GM19452 (cell line): ENCODE measurements at regions not wholly inside any gene's neighbourhood (a gene's known extent, or its start where the extent isn't known, plus 50 kb on each side); places are given as distances from the start of the nearest gene placed in this dataset.
"Not testable (repeated sequence)": the region's sequence is repeated elsewhere in the genome, so short reads cannot be mapped to it uniquely, and the experiment has no call there.

Source experiments
- ATAC-seq: cut with Tn5 transposase; IDR thresholded peaks from one replicate; pipeline ENCODE4 v1.9.1; 2021; ENCODE audit not compliant: unreplicated experiment

DNA sequence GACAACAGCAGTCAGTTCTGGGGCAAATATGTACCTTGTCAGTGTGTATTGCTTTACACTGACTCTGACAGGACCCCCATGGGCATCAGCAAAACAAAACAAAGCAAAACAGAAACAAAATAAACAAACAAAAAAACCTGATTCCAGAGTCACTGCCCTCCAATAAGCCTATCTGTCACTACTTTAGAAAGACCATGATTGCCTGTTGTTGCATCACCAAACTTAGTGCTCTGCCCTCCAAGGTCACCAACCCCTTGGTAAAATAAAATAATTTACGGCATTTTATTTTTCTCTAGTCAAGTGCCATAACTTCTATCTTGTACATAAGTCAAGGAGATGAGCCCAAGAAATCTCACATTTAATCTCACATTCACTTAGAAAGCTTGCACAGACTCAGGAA is 120.9 kb upstream of the ADAMTS3 start:
- ATAC-seq = no peak

DNA sequence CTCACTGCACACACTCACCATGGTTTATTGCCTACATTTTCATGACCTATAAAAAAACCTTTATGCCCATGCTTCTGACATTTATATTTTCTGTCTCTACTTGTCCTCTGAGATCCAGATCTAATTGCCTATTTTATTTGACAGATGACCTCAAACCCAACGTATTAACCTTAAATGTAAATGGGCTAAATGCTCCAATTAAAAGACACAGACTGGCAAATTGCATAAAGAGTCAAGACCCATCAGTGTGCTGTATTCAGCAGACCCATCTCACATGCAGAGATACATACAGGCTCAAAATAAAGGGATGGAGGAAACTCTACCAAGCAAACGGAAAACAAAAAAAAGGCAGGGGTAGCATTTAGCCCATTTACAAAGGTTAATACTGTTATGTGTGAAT is 117.4 kb upstream of the ADAMTS3 start:
- not testable (repeated sequence) for ATAC-seq

DNA sequence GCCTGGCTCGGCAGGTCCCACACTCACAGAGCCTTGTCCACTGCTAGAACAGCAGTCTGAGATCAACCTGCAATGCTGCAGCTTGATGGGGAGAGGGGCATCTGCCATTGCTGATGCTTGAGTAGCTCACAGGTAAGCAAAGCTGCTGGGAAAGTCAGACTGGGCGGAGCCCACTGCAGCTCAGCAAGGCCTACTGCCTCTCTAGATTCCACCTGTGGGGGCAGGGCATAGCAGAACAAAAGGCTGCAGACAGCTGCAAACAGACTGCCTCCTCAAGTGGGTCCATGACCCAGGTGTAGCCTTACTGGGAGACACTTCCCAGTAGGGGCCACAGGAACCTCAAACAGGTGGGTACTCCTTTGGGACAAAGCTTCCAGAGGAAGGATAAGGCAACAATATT is 110.6 kb upstream of the ADAMTS3 start:
- no peak for ATAC-seq

DNA sequence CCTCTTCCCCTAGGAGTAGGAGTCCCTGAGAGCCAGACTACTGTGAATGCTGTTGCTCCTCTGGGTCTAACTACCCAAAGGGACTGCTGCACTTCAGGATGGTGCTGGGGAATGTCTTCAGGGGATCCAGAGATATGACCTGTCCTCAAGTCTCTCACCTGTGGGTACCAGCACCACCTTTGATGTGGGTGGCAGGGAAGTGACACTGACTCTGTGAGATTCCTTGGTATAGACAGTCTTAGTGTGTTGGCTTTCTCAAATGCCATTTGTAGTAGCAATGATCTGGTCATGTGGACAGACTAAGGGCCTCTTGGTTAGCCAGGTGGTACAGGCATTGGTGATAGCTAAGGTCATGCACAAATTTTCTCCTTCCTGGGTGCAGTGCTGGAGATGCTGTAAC is 108.9 kb upstream of the ADAMTS3 start:
- ATAC-seq = no peak

DNA sequence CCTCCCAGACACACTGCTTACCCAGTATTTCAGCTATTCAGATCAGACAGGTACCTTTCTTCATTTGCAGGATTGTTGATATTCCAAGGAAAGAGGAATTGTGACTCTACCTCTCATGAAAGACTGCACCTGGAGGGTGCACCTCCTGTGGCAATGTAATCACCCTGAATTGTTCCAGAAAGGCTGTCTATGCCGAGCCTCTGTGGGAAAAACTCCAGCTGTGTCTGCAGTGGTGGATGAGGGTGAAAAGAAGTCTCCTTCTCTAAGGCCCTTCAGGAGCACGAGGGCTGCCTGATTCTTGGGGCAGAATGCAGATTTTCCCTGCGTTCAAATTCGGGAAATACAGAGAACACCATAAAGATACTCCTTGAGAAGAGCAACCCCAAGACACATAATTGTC is 108.2 kb upstream of the ADAMTS3 start:
- ATAC-seq = no peak

DNA sequence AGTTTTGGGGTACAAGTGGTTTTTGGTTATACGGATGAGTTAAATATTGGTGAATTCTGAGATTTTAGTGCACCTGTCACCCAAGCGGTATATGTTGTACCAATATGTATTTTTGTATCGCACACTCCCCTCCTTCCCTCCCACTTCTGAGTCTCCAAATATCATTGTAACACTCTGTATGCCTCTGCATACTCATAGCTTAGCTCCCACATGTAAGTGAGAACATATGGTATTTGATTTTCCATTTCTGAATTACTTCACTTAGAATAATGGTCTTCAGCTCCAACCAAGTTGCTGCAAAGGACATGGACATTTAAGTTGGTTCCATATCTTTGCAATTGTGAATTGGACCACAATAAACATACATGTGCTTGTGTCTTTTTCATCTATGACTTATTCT is 103.0 kb upstream of the ADAMTS3 start:
- no peak for ATAC-seq

DNA sequence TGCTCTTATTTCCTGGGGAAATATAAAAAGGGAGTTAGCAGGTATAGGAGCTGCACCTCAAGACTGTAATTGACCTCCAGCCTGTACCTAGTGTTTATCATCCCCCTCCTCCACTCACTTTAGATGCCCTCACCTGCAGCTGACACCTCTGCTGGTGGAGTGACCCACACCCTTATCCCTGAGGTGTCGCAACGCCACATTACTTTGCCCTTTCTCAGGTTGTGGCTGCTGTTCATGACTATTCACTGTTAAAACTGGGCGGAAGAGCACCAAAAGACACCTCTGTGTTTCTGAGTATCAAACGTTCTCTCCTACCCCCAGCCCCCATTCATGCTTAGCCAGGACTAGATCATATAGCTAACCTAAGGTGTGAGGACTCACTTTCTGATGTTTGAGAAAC is 101.5 kb upstream of the ADAMTS3 start:
- ATAC-seq = no peak

DNA sequence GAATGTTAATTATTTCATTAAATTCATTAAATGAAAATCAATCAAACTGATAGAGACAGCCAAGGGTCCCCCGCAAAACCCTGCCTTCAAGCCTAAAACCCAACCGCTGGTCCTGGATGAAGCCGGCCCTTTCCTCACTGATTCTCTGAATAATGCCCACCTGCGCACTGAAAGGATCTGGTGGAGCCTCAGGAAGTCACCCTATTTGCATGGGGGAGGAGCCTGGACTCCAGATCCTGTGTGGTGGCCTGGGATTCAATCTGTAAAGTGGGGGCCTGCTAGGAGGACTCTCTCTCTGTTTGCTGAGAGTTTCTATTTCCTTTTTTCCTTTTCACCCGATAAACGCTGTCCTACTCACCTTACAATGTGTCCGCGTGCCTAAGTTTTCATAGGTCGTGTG is 97.9 kb upstream of the ADAMTS3 start:
- no peak for ATAC-seq

DNA sequence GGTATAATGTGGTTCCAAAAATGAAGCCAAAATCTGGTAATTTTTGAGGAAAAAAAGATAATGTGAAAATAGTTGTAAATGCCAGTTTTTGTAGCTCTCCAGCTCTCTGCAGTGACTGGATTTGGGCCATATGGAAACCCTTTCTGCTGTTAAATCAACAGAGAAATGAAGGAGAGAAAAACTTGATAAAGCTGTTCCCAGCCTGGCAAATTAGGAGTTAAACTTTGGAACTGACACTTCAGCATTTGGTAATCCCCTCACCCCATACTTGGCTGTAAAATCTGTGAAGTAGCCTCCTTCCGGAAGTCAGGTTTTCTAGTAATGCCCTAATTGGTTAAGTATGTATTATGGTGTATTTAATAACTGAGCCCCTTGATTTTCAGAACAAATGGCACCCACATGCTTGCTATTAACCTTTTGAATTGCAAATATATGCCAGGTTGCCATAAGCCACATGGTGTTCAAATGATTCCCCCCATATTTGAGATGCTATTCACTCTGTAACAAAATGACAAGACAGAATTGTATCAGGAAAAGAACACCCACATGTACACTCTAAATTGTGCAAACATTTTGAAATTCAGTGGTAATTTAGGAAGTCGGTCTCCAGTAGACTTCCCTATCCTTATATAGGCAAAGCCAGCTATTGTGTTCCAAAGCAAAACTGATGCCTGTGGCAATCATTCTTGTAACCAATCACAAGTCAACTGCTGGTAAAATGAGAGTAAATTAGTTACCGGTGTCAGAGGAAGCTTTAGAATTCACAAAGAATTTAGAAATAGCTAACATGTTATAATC is 96.3 kb upstream of the ADAMTS3 start:
- ATAC-seq = no peak

DNA sequence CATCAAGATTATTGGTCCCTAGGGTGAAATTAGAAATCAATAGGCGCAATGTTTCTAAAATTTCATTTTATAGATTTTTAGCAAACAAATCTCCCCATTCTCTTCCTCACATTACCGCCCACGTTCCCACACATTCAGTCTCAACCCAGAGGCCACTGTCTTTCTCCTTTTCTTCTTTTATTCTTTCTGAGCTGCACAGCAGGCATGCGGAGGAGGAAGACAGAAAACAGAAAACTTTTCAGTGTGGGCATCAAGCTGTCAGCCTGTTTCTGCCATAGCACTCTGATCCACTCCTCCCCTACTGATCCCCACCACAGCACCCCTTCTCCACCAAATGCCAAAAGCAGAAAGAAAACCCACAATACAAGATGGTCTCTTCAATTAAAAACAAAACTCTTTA is 94.8 kb upstream of the ADAMTS3 start:
- ATAC-seq = no peak

DNA sequence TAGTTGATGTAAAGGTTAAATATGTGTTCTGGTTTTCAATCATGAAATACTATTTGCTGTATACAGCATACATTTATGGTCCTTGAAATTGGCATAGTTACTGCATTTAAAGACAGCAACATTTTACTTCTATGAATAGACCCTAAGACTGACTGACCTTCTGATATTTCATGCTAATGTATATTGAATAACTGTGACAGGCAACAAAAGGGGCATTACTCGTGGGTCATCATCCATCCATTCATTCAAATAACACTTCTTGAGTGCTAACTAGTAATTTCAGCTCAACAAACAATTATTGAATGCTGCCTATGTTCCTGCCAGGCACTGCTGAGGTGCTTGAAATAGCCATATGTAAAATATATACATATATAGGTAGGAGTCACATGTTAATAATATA is 92.8 kb upstream of the ADAMTS3 start:
- ATAC-seq = no peak

DNA sequence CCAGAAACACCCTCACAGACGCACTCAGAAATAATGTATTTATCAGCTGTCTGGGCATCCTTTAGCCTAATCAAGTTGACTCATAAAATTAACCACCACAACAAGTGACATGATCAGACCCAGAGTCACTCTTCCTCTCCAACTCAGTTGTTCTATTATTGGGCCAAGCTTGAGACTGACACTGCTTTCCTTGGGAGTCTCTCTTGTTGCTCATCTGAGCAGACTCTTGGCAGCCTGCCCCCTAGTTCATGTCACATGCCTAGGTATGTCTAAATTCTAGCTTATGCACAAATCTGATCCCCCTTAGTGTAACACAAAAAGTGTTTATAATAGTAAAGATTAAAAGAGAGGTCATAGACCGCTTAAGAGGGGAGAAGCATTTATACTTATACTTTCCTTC is 72.6 kb upstream of the ADAMTS3 start:
- ATAC-seq = no peak

DNA sequence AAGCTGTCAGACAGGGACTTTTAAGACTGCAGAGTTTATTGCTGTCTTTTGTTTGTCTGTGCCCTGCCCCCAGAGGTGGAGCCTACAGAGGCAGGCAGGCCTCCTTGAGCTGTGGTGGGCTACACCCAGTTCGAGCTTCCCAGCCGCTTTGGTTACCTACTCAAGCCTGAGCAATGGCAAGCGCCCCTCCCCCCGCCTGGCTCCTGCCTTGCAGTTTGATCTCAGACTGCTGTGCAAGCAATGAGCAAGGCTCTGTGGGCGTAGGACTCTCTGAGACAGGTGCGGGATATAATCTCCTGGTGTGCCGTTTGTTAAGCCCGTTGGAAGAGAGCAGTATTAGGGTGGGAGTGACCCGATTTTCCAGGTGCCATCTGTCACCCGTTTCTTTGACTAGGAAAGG is 67.8 kb upstream of the ADAMTS3 start:
- ATAC-seq = not testable (repeated sequence)

DNA sequence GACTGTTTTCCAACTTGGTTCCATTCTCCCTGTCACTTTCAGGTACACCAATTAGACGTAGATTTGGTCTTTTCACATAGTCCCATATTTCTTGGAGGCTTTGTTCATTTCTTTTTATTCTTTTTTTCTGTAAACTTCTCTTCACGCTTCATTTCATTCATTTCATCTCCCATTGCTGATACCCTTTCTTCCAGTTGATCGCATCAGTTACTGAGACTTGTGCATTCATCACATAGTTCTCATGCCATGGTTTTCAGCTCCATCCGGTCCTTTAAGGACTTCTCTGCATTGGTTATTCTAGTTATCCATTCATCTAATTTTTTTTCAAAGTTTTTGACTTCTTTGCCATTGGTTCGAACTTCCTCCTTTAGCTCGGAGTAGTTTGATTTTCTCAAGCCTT is 66.9 kb upstream of the ADAMTS3 start:
- not testable (repeated sequence) for ATAC-seq

DNA sequence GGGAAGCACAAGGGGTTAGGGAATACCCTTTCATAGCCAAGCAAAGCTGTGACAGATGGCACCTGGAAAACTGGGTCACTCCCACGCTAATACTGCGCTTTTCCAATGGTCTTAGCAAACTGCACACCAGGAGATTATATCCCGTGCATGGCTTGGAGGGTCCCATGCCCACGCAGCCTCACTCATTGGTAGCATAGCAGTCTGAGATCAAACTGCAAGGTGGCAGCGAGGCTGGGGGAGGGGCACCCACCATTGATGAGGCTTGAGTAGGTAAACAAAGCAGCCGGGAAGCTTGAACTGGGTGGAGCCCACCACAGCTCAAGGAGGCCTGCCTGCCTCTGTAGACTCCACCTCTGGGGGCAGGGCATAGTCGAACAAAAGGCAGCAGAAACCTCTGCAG is 63.2 kb upstream of the ADAMTS3 start:
- ATAC-seq = not testable (repeated sequence)

DNA sequence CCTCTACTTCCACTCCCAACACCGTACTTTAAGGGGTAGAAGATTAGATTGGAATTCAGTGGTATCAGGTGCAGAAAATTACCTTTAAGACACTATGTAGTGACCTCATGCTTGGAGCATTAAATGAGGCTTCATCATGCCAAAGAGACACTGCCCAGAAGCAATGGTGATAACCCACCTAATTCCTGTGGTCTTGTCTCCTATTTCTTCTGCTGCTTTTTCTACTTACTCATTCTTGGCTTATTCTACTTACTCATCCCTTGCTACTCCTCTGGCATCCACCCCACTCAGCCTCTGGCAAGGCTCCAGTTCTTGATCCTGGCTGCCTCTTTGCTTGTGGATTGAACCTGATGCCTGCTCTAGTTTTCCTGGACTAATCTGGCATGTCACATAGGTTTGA is 62.3 kb upstream of the ADAMTS3 start:
- ATAC-seq = no peak

DNA sequence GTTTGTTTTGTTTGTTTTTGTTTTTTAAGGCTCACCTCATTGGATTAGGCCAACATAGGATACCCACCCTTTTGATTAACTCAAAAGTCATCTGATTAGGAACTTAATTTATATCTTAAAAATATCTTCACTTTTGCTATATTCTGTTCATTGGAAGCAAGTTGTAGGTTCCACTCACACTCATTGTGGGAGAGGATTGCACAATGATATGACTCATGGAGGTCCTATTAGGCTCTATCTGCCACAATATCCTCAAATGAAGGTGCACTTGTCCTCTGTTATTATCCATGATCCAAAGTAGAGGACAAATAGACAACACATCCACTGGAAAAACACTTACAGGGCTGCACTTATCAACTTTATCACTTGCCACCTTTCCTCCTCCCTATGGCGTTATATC is 60.5 kb upstream of the ADAMTS3 start:
- no peak for ATAC-seq

DNA sequence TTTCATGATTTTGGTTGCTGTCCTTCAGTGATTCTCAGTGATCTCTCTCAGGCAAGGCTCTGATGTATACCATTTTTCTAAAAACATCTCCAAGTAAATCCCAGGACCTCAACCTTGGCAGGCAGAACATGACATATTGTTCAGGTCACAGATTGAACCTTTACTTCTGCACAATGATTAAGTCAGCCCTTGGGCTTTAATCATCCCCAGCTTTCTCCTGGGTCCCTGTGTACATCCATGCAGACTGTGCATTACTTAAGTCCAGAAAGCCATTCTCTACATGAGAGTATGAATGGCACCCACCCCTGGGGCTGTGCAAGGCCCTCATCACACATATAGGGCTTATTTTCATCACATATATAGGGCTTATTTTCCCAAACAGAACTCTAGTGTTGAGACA is 58.7 kb upstream of the ADAMTS3 start:
- ATAC-seq = no peak
